ENCODE measurements at regions not wholly inside any gene's neighbourhood (a gene's known extent, or its start where the extent isn't known, plus 50 kb on each side); places are given as distances from the start of the nearest gene placed in this dataset.
A peak's percentile ranks its signal among the peaks of the same experiment; 100 is the strongest.

- TF ChIP-seq, protein P1, sequence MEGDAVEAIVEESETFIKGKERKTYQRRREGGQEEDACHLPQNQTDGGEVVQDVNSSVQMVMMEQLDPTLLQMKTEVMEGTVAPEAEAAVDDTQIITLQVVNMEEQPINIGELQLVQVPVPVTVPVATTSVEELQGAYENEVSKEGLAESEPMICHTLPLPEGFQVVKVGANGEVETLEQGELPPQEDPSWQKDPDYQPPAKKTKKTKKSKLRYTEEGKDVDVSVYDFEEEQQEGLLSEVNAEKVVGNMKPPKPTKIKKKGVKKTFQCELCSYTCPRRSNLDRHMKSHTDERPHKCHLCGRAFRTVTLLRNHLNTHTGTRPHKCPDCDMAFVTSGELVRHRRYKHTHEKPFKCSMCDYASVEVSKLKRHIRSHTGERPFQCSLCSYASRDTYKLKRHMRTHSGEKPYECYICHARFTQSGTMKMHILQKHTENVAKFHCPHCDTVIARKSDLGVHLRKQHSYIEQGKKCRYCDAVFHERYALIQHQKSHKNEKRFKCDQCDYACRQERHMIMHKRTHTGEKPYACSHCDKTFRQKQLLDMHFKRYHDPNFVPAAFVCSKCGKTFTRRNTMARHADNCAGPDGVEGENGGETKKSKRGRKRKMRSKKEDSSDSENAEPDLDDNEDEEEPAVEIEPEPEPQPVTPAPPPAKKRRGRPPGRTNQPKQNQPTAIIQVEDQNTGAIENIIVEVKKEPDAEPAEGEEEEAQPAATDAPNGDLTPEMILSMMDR (conservative IDR thresholded peaks at IDR 0.05) = peak; percentile 70
- TF ChIP-seq EZH2 (IDR thresholded peaks at IDR 0.05; ENCODE audit: low read depth) = no peak
Observed at GRCh38 chr12:46933947-46934346, 108.2 kb upstream of the SLC38A4 start.
